ENCODE measurements at regions not wholly inside any gene's neighbourhood (a gene's known extent, or its start where the extent isn't known, plus 50 kb on each side); places are given as distances from the start of the nearest gene placed in this dataset.
A peak's percentile ranks its signal among the peaks of the same experiment; 100 is the strongest.

DNA sequence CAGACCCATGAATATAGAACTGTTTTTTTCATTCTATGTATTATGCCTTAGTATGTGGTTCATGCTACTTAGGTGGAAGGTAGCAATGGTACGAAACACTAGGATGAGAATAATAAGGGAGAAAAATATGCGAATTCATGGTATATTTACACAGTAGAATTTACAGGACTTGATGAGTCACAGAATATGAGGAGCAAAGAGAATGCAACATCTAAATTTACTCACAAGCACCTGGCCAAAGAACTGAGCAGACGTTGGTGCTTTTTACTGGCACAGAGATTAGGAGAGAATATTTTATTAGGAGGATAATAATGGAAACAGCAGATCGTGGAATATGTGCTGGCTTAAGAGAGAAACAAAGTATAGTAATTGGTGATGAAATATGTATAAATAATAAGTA, 785.4 kb upstream of the ROBO1 start:
- FAIRE-seq (no peak), DNase-seq (ENCODE audit: low read depth in 1 of 2, low spot score in 1 of 2) (peak in 1 of 2 experiments; percentile 10), ATAC-seq (no peak)
- Histone ChIP-seq H3K4me2 (no peak overlapping the region), H3K27ac (no peak overlapping the region), H3K4me3 (no peak overlapping the region), H3K4me1 (no peaks in the 10 kb centered on the region), H3K9me3 (no peaks in the 10 kb centered on the region; the same call in 2 of the 3 replicates)
- WGBS (ENCODE audit: missing lambda C conversion rate), result 7% methylated on average over 4 of the region's 4 CpGs
- TF ChIP-seq, protein P1, sequence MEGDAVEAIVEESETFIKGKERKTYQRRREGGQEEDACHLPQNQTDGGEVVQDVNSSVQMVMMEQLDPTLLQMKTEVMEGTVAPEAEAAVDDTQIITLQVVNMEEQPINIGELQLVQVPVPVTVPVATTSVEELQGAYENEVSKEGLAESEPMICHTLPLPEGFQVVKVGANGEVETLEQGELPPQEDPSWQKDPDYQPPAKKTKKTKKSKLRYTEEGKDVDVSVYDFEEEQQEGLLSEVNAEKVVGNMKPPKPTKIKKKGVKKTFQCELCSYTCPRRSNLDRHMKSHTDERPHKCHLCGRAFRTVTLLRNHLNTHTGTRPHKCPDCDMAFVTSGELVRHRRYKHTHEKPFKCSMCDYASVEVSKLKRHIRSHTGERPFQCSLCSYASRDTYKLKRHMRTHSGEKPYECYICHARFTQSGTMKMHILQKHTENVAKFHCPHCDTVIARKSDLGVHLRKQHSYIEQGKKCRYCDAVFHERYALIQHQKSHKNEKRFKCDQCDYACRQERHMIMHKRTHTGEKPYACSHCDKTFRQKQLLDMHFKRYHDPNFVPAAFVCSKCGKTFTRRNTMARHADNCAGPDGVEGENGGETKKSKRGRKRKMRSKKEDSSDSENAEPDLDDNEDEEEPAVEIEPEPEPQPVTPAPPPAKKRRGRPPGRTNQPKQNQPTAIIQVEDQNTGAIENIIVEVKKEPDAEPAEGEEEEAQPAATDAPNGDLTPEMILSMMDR (IDR thresholded peaks at IDR 0.05), result no peak
- no peak for TF ChIP-seq ESRRA (IDR thresholded peaks at IDR 0.05; ENCODE audit: borderline replicate concordance, low read length)
- CTCF ChIA-PET, result no interaction called here
- POLR2A ChIA-PET, result no interaction called here

DNA sequence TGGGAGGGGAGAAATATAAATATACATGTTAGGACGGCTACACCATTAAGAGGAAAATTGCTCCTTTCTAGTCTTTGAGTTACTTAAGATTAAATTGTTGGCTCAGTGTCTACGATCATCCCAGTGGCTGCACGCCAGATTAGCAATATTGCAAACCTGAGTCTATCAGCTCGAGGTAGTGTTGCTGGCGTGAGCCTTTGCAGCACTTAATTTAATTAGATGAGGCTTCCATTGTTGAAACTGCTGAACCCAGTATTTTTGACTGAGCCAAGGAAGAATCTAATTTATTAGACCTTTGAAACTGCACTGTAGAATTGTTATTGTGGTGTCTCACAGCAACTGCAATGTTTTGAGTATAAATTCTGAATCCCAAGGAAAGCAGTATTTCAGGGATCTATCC, 782.4 kb upstream of the ROBO1 start:
- ChIA-PET CTCF (no interaction called here), POLR2A (no interaction called here)
- WGBS (ENCODE audit: missing lambda C conversion rate), result 29% methylated on average over 5 of the region's 5 CpGs
- ATAC-seq (no peak), FAIRE-seq (peak; percentile 28), DNase-seq (ENCODE audit: low read depth in 1 of 2, low spot score in 1 of 2) (no peak)
- no peak overlapping the region for H3K4me2 ChIP-seq
- TF ChIP-seq, protein P2, sequence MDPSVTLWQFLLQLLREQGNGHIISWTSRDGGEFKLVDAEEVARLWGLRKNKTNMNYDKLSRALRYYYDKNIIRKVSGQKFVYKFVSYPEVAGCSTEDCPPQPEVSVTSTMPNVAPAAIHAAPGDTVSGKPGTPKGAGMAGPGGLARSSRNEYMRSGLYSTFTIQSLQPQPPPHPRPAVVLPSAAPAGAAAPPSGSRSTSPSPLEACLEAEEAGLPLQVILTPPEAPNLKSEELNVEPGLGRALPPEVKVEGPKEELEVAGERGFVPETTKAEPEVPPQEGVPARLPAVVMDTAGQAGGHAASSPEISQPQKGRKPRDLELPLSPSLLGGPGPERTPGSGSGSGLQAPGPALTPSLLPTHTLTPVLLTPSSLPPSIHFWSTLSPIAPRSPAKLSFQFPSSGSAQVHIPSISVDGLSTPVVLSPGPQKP (IDR thresholded peaks at IDR 0.05; ENCODE audit: low read depth, low read length), result no peak
- no peaks in the 10 kb centered on the region for H3K9me3 ChIP-seq
- H3K27ac ChIP-seq, result no peak overlapping the region
- no peak overlapping the region for H3K4me3 ChIP-seq
- H3K4me1 ChIP-seq, result no peaks in the 10 kb centered on the region

DNA sequence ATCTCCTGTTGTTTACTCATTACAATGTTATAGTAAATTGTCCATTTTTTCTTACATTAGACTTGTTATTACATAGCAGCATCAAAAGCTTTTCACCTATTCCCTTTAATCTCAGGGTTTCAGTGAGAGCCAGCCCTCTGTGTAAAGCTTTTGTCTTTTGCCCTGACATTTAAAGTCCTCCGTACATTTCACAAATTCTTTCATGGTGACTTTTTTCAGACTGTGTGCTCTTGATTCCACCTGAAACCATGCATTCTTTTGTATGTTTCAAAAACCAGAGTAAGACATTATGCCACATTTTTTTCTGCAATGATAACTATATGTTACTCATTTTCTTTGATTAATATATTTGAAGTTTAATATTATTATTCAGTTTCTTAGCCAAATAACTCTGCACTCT, 781.4 kb upstream of the ROBO1 start:
- ATAC-seq (no peak), DNase-seq (ENCODE audit: low read depth in 1 of 2, low spot score in 1 of 2) (no peak), FAIRE-seq (peak; percentile 46)
- Histone ChIP-seq H3K4me2 (no peak overlapping the region), H3K4me3 (no peak overlapping the region), H3K27ac (no peak overlapping the region), H3K9me3 (no peaks in the 10 kb centered on the region), H3K4me1 (no peaks in the 10 kb centered on the region)
- ChIA-PET POLR2A (no interaction called here), CTCF (no interaction called here)
- 17% methylated on average over 1 of the region's 1 CpG for WGBS (ENCODE audit: missing lambda C conversion rate)
- TF ChIP-seq, protein P1 (IDR thresholded peaks at IDR 0.05), result no peak
- TF ChIP-seq NFE2L2 (conservative IDR thresholded peaks at IDR 0.05; ENCODE audit: low read length) (no peak), JUNB (IDR thresholded peaks at IDR 0.05) (no peak), HOXB5 (CRISPR knock-in tag; IDR thresholded peaks at IDR 0.05) (no peak), EP300 (IDR thresholded peaks at IDR 0.05) (no peak), ZFP36 (IDR thresholded peaks at IDR 0.05; ENCODE audit: borderline replicate concordance, partially characterized antibody) (no peak), RARB (CRISPR knock-in tag; IDR thresholded peaks at IDR 0.05) (no peak)
- TF ChIP-seq, protein P3, sequence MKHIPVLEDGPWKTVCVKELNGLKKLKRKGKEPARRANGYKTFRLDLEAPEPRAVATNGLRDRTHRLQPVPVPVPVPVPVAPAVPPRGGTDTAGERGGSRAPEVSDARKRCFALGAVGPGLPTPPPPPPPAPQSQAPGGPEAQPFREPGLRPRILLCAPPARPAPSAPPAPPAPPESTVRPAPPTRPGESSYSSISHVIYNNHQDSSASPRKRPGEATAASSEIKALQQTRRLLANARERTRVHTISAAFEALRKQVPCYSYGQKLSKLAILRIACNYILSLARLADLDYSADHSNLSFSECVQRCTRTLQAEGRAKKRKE (CRISPR knock-in tag; IDR thresholded peaks at IDR 0.05; ENCODE audit: low read depth), result no peak

DNA sequence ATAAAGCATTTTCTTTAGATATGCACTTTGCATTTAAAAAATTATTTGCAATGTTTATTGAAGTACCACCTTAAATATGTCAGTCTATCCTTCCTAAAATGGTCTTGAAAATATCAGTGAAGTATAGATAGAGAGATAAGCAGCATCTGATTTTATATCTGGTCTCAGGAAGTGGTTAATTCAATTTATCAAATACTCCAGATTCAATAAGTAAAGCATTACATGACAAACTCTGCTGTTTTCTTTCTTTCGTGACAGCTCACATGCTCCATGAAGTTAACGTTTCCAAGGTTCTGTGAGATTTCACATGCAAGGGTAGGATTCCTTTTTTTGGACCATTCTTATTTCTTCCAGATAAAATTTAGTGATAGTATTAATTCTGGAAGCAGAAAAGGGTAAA, 775.4 kb upstream of the ROBO1 start:
- H3K27ac ChIP-seq, result no peak overlapping the region
- CTCF ChIA-PET, result no interaction called here
- no peak for TF ChIP-seq ZSCAN20 (CRISPR knock-in tag; IDR thresholded peaks at IDR 0.05)
- TF ChIP-seq CEBPB (IDR thresholded peaks at IDR 0.05), result no peak
- no peak for TF ChIP-seq HOXB13 (CRISPR knock-in tag; IDR thresholded peaks at IDR 0.05; ENCODE audit: low read depth)
- TF ChIP-seq EP300 (IDR thresholded peaks at IDR 0.05), result no peak
- TF ChIP-seq, protein P4, sequence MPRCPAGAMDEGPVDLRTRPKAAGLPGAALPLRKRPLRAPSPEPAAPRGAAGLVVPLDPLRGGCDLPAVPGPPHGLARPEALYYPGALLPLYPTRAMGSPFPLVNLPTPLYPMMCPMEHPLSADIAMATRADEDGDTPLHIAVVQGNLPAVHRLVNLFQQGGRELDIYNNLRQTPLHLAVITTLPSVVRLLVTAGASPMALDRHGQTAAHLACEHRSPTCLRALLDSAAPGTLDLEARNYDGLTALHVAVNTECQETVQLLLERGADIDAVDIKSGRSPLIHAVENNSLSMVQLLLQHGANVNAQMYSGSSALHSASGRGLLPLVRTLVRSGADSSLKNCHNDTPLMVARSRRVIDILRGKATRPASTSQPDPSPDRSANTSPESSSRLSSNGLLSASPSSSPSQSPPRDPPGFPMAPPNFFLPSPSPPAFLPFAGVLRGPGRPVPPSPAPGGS (IDR thresholded peaks at IDR 0.05), result no peak
- TF ChIP-seq SMC3 (IDR thresholded peaks at IDR 0.05), result no peak
- no peak for TF ChIP-seq FOSL2 (IDR thresholded peaks at IDR 0.05)
- TF ChIP-seq FOSL2 (CRISPR knock-in tag; IDR thresholded peaks at IDR 0.05), result no peak
- TF ChIP-seq MYC (IDR thresholded peaks at IDR 0.05; ENCODE audit: borderline replicate concordance, low read length), result no peak
- TF ChIP-seq CBX2 (IDR thresholded peaks at IDR 0.05; ENCODE audit: borderline replicate concordance, low read depth), result no peak
- TF ChIP-seq HDAC2 (IDR thresholded peaks at IDR 0.05), result no peak
- no peak for TF ChIP-seq TFCP2L1 (CRISPR knock-in tag; IDR thresholded peaks at IDR 0.05)
- 0 out of 3 replicates have a peak, but pooled peaks cover 5% of the 10 kb centered on the region for H3K9me3 ChIP-seq
- no peak overlapping the region for H3K4me2 ChIP-seq
- POLR2A ChIA-PET, result no interaction called here
- WGBS (ENCODE audit: missing lambda C conversion rate), result 18% methylated on average over 2 of the region's 2 CpGs
- no peak overlapping the region for H3K4me3 ChIP-seq
- ATAC-seq (no peak), FAIRE-seq (peak; percentile 86), DNase-seq (ENCODE audit: low read depth in 1 of 2, low spot score in 1 of 2) (no peak)
- no peaks in the 10 kb centered on the region for H3K4me1 ChIP-seq

Measured in A549 (cell line).